ENCODE measurements at regions not wholly inside any gene's neighbourhood (a gene's known extent, or its start where the extent isn't known, plus 50 kb on each side); places are given as distances from the start of the nearest gene placed in this dataset.
"Not testable (repeated sequence)": the region's sequence is repeated elsewhere in the genome, so short reads cannot be mapped to it uniquely, and the experiment has no call there.

DNA sequence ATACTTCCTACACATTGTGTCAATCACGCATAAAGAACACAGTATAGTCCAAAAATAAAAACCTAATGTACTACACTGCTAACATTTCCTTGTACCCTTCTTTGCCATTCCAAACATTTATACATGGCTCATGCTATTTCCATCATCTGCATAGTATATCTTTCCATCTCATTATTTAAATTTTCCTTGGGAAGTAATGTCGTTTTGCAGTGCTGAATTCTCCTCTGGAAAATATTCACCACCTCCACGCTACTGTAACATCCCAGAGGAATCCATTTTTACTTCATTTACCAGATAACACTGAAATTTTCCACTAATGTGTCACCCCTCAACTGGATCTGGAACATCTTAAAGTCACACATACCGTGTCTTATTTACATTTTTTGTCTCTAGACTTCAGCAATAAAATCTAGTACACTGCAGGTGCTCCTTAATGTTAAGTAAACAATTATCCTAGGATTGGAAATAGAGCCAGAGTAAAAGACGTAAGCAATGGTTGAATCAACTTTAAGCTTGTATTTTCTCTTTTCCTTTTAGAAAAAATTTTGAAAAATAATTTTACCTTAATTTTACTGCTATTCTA is 881.0 kb downstream of the AMY1C start:
- peaks cover 3% of the 10 kb centered on the region for H3K9me3 Mint-ChIP-seq
- H3K27ac Mint-ChIP-seq, result no peak overlapping the region
- H3K4me1 Mint-ChIP-seq, result no peaks in the 10 kb centered on the region
- ATAC-seq (no peak), DNase-seq (no peak)
- no peak overlapping the region for H3K4me3 Mint-ChIP-seq
- no peaks in the 10 kb centered on the region for H3K27me3 Mint-ChIP-seq
- no peaks in the 10 kb centered on the region for H3K36me3 Mint-ChIP-seq (ENCODE audit: low read depth)

DNA sequence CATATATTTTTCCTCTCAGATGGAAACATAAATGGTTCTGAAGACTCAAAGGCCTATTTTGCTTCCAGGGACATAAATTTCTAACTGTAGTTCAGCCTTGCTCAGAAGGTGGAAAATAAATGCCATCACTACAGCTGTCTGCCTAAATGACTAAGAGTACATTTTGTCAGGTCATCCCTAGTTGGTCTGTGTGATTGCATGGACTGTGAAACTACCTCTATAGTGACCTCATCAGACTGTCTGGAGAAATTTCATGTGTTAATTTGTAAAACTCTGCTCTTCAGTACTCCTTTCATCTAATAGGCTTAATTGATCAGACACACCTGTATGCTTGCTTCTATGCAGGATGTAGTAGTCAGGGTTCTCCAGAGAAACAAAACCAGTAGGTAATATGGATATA is 886.9 kb downstream of the AMY1C start:
- ATAC-seq (no peak), DNase-seq (no peak)
- no peaks in the 10 kb centered on the region for H3K36me3 Mint-ChIP-seq (ENCODE audit: low read depth)
- H3K27me3 Mint-ChIP-seq, result no peaks in the 10 kb centered on the region
- no peak overlapping the region for H3K4me3 Mint-ChIP-seq
- peaks cover 7% of the 10 kb centered on the region for H3K9me3 Mint-ChIP-seq
- no peak overlapping the region for H3K27ac Mint-ChIP-seq
- H3K4me1 Mint-ChIP-seq, result no peaks in the 10 kb centered on the region

DNA sequence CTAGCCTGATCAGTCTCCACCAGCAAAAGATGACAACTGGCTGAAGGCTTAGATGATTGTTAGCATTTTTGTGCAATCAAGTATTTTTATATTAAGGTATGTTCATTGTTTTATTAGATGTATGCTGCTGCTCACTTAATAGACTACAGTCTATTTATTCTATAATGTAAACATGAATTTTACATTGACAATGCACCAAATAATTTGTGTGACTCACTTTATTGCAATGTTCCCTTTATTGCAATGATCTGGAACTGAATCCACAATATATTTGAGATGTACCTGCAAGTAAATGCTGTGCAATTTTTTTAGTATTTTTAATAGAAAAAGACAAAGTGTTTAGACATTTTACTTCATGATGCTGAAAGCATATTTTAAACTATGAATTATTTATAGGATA is 896.5 kb downstream of the AMY1C start:
- no peak overlapping the region for H3K27ac Mint-ChIP-seq
- H3K36me3 Mint-ChIP-seq (ENCODE audit: low read depth), result no peaks in the 10 kb centered on the region
- DNase-seq (no peak), ATAC-seq (no peak)
- no peaks in the 10 kb centered on the region for H3K27me3 Mint-ChIP-seq
- no peaks in the 10 kb centered on the region for H3K4me1 Mint-ChIP-seq
- H3K4me3 Mint-ChIP-seq, result no peak overlapping the region
- H3K9me3 Mint-ChIP-seq, result peaks cover 3% of the 10 kb centered on the region

DNA sequence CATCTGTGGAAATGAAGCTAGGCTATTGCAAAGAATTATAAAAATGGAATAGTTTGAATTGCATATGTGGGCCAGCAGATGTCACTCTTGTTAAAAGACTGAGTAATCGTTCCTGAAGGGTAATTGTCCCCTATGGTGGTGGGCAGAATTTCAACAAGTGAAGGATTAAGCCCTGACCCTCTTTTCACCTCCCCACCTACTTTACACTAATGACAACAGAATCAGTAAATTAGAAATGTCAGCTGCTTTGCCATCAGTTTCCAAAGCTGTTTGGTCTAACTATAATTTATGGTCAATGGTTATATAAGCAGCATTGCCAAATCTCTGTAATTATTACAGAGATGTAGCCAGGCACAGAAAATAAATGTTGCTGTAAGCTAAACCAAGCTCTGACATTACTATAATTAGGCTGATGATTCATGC is 898.6 kb downstream of the AMY1C start:
- no peak for DNase-seq

DNA sequence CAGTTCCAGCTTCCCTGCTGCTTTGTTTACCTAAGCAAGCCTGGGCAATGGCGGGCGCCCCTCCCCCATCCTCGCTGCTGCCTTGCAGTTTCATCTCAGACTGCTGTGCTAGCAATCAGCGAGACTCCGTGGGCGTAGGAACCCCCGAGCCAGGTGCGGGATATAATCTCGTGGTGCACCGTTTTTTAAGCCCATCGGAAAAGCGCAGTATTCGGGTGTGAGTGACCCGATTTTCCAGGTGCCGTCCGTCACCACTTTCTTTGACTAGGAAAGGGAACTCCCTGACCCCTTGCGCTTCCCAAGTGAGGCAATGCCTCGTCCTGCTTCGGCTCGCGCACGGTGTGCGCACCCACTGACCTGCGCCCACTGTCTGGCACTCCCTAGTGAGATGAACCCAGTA is 914.7 kb downstream of the AMY1C start:
- ATAC-seq; H3K4me3 Mint-ChIP-seq; DNase-seq; H3K4me1 Mint-ChIP-seq; H3K9me3 Mint-ChIP-seq; H3K27me3 Mint-ChIP-seq; H3K36me3 Mint-ChIP-seq (ENCODE audit: low read depth); H3K27ac Mint-ChIP-seq: not testable (repeated sequence)

More for the DNA sequence above, 898.6 kb downstream of the AMY1C start:
- Mint-ChIP-seq H3K36me3 (ENCODE audit: low read depth) (no peaks in the 10 kb centered on the region), H3K27me3 (no peaks in the 10 kb centered on the region), H3K27ac (no peak overlapping the region), H3K9me3 (peaks cover 3% of the 10 kb centered on the region), H3K4me1 (no peaks in the 10 kb centered on the region), H3K4me3 (no peak overlapping the region)
- ATAC-seq, result no peak

DNA sequence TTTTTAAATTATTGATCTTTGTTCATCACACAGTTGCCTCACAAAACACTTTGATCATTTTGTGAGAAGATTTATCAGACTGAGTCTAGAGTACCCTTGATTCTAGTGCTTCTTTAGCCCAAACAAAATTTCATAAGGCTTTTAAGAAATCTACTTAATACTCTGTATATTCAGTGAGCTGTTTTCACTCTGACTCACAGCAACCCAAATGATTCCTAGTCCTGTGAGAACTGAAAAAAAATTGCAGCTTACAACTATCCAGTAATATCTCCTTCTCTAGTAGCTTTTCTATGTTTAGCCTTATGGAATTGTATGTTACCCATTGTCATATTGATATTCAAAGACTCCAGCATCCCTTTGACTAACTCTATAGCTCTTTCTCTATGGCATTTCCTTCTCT is 915.6 kb downstream of the AMY1C start:
- no peaks in the 10 kb centered on the region for H3K27me3 Mint-ChIP-seq
- H3K27ac Mint-ChIP-seq, result no peak overlapping the region
- DNase-seq (no peak), ATAC-seq (no peak)
- H3K36me3 Mint-ChIP-seq (ENCODE audit: low read depth), result no peaks in the 10 kb centered on the region
- peaks cover 9% of the 10 kb centered on the region for H3K9me3 Mint-ChIP-seq
- H3K4me3 Mint-ChIP-seq, result no peak overlapping the region
- no peaks in the 10 kb centered on the region for H3K4me1 Mint-ChIP-seq

DNA sequence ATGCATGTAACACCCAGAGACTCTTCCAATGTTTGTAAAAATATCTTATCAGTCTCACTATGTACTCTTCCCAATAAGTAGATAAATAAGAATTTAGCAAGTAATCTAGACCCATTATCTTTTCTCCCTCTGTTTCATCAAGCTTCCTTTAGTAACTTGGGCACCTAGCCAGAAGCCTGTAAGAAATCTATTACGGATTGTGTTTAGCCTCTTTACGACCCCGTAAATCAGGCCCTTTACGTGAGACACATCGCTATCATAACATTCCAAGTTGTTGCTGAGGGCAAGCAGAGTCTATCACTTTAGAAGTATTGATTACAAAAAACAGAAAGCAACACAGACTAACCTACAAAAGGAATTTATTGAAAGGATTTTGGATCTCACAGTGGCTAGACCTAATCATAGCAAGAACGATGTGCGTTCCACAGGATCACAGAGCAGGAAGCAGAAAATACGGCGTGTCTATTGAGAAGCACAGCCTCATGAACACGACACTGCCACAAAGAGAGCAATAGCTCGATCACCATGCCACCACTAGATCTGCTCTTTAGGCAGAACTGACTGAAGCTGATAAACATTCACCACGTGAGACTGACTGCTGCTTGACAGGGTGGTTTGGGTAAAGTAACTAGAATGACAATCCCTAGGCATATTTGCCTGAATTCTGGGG is 922.1 kb downstream of the AMY1C start:
- Mint-ChIP-seq H3K4me1 (no peaks in the 10 kb centered on the region), H3K27ac (no peak overlapping the region), H3K4me3 (no peak overlapping the region), H3K27me3 (no peaks in the 10 kb centered on the region), H3K9me3 (peaks cover 8% of the 10 kb centered on the region), H3K36me3 (ENCODE audit: low read depth) (no peaks in the 10 kb centered on the region)
- ATAC-seq, result no peak
- DNase-seq, result no peak

DNA sequence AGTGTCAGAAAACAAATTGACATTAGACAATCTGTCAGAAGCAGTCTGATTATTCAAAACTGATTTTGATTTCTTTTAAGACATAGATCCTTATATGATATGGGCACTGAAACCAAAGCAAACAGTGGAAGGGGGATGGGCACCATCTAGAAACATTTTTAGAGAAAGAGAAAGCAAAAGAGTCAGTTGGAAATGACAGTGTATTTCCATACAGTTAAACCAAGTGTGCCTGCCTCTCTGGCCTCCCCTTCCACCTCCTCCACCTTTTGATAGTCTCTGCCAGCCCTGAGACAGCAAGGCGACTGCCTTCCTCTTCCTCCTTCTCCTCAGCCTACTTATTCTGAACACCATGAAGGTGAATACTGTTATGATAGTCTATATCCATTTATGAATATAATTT is 949.7 kb downstream of the AMY1C start:
- ATAC-seq, result no peak
- H3K9me3 Mint-ChIP-seq, result peaks cover 23% of the 10 kb centered on the region
- no peaks in the 10 kb centered on the region for H3K36me3 Mint-ChIP-seq (ENCODE audit: low read depth)

DNA sequence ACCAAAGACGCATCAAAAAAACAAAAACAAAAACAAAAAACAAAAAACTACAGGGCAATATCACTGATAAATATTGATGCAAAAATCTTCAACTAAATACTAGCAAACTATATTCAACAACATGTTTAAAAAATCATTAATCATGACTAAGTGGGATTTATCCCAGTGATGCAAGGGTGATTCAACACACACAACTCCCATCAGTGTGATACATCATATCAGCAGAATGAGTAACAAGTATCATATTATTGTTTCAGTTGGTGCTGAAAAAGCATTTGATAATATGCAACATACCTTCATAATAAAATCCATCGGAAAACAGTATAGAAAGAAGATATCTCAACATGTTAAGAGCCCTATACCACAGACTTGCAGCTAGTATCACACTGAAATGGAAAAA is 953.0 kb downstream of the AMY1C start:
- no peaks in the 10 kb centered on the region for H3K36me3 Mint-ChIP-seq (ENCODE audit: low read depth)
- H3K9me3 Mint-ChIP-seq, result peaks cover 18% of the 10 kb centered on the region
- no peak for ATAC-seq

More for the DNA sequence above, 949.7 kb downstream of the AMY1C start:
- Mint-ChIP-seq H3K27me3 (no peaks in the 10 kb centered on the region), H3K4me1 (no peaks in the 10 kb centered on the region), H3K4me3 (no peak overlapping the region), H3K27ac (no peak overlapping the region)
- DNase-seq, result no peak

DNA sequence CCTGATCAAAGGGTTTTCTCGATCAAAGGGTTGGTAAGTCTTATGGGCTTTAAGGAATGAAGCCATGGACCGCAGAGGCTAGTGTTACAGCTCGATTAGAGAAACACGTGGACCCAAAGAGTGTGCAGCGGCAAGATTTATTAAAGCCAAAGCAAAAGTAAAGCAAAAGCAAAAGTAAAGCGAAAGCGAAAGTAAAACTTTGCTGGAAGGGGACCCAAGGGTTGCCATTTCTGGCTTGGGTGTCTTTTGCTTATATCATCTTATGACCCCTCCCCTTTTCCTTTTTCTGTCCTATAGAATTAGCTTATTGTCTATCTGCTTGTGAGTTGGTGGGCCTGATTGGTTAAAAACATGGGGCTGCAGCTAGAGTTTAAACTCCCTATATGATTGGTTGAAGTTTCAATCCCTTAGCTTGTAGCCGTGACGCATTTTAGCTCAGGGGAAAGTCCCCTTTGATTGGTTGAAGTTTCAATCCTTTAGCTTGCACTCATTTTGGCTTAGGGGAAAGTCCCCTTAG is 957.0 kb downstream of the AMY1C start:
- Mint-ChIP-seq H3K9me3 (peaks cover 18% of the 10 kb centered on the region), H3K4me1 (no peaks in the 10 kb centered on the region), H3K36me3 (ENCODE audit: low read depth) (no peaks in the 10 kb centered on the region), H3K4me3 (no peak overlapping the region), H3K27me3 (no peaks in the 10 kb centered on the region), H3K27ac (no peak overlapping the region)
- no peak for DNase-seq
- no peak for ATAC-seq

More for the DNA sequence above, 953.0 kb downstream of the AMY1C start:
- DNase-seq, result no peak
- no peaks in the 10 kb centered on the region for H3K4me1 Mint-ChIP-seq
- H3K27me3 Mint-ChIP-seq, result no peaks in the 10 kb centered on the region
- no peak overlapping the region for H3K4me3 Mint-ChIP-seq
- H3K27ac Mint-ChIP-seq, result no peak overlapping the region

DNA sequence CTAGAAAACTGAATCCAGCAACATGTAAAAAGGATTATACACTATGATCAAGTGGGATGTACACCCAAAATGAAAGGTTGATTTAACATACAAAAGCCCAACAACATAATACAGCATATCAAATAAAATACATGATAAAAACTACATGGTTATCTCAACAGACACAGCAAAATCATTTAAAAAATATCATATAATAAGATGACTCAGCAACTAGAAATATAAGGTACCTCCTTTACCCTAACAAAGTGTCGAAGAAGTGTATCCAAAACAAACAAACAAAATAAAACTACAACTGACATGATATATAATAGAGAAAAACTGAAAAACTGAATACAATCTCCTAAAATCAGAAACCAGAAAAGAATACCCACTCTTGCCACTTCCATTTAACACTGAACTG is 969.1 kb downstream of the AMY1C start:
- ATAC-seq (no peak), DNase-seq (no peak)
- Mint-ChIP-seq H3K27me3 (no peaks in the 10 kb centered on the region), H3K36me3 (ENCODE audit: low read depth) (no peaks in the 10 kb centered on the region), H3K4me3 (no peak overlapping the region), H3K9me3 (peaks cover 20% of the 10 kb centered on the region), H3K27ac (no peak overlapping the region), H3K4me1 (no peaks in the 10 kb centered on the region)

DNA sequence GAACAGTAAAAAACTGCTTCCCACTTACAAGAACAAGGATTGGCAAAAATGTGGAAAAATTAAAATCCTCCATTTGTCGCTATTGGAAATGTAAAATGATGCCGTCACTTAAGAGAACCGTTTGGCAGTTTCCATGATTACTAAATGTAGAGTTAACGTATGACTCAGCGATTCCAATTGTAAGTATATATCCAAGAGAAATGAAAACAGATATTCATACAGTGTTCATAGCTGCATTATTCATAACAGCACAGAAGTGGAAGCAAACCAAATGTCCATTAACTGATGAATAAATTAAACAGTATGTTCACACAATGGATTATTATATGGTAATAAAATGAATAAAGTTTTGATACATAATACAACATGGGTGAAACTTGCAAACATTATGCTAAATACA is 971.0 kb downstream of the AMY1C start:
- Mint-ChIP-seq H3K9me3 (peaks cover 30% of the 10 kb centered on the region), H3K4me1 (no peaks in the 10 kb centered on the region), H3K27me3 (no peaks in the 10 kb centered on the region), H3K4me3 (no peak overlapping the region), H3K27ac (no peak overlapping the region), H3K36me3 (ENCODE audit: low read depth) (no peaks in the 10 kb centered on the region)
- ATAC-seq (no peak), DNase-seq (no peak)

DNA sequence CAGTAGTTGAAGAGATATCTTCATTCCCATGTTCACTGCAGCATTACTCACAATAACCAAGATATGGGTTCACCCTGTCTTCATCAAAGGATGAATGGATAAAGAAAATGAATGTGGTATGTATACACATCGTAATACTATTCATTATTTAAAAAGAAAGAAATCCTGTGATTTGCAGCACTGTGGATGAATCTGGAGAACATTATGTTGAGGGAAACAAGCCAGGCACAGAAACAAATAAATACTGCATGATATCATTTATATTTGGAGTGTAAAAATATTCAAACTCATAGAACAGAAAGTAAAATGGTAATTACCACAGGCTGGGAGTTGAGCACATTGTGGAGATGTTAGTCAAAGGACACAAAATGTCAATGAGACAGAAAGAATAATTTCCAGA is 977.2 kb downstream of the AMY1C start:
- Mint-ChIP-seq H3K4me3 (no peak overlapping the region), H3K4me1 (no peaks in the 10 kb centered on the region), H3K27me3 (no peaks in the 10 kb centered on the region), H3K27ac (no peak overlapping the region), H3K36me3 (ENCODE audit: low read depth) (no peaks in the 10 kb centered on the region), H3K9me3 (peaks cover 36% of the 10 kb centered on the region)
- ATAC-seq, result no peak
- DNase-seq, result no peak

DNA sequence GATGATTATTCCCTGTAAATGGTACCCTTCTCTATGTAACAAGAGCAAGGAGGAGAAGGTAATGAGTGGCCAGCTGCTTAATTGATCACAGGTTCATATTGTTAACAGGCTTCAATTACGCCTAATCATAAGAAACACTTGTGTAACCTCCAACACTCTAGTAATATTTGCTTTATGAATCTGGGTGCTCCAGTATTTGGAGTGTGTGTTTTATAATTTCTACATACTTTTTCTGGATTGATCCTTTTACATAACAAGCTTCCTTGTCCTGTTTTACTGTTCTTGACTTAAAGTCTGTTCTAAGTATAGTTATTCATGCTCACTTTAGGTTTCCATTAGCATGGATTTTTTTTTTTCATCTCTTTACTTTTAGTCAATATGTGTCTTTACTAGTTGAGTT is 984.2 kb downstream of the AMY1C start:
- H3K4me3 Mint-ChIP-seq, result no peak overlapping the region
- H3K27ac Mint-ChIP-seq, result no peak overlapping the region
- no peaks in the 10 kb centered on the region for H3K36me3 Mint-ChIP-seq (ENCODE audit: low read depth)
- H3K9me3 Mint-ChIP-seq, result peaks cover 32% of the 10 kb centered on the region
- H3K4me1 Mint-ChIP-seq, result no peaks in the 10 kb centered on the region
- no peak for ATAC-seq
- no peak for DNase-seq
- no peaks in the 10 kb centered on the region for H3K27me3 Mint-ChIP-seq

DNA sequence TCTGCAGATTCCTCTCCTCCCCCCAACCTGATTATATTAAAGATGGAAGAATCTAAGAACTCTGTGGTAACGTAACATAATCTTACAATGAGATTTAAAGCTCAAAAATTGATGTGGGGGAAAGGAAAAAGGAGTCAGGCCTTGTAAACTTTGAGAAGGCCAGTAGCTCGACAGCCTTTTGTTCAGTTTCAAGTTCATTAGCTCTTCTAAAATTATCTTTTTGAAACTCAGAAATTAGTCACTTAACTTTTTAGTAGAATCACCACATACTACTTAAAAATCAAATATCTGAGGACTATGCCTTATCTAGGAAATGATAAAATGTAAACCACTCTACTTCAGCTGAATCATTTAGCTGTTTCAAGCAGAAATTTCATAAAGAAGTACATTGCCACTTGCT is 996.2 kb downstream of the AMY1C start:
- H3K27me3 Mint-ChIP-seq, result no peaks in the 10 kb centered on the region
- ATAC-seq (no peak), DNase-seq (no peak)
- H3K36me3 Mint-ChIP-seq (ENCODE audit: low read depth), result no peaks in the 10 kb centered on the region
- no peak overlapping the region for H3K4me3 Mint-ChIP-seq
- H3K27ac Mint-ChIP-seq, result no peak overlapping the region
- no peaks in the 10 kb centered on the region for H3K4me1 Mint-ChIP-seq
- peaks cover 10% of the 10 kb centered on the region for H3K9me3 Mint-ChIP-seq
